Astrocyte of the spinal cord (primary cell): ENCODE measurements at regions not wholly inside any gene's neighbourhood (a gene's known extent, or its start where the extent isn't known, plus 50 kb on each side); places are given as distances from the start of the nearest gene placed in this dataset.

Experiments used
- DNase-seq: peaks from one replicate; pipeline ENCODE4 v3.0.0; 2011; ENCODE audit warnings: low read depth, low spot score
- H3K4me3 ChIP-seq: 2 replicates; pipeline ENCODE4 v1.5.1; 2011; ENCODE audit warnings: low read depth, mild to moderate bottlenecking, low read length, moderate library complexity
- CTCF ChIP-seq: IDR thresholded peaks from 2 replicates; pipeline ENCODE4 v1.5.1; 2012; ENCODE audit warnings: low read depth, mild to moderate bottlenecking, low read length, inconsistent platforms
- in situ Hi-C: cut with HindIII; loops from 2 replicates; pipeline ENCODE4 v1.10.0; 2017; ENCODE audit warnings: low sequenced_read_pairs

DNA sequence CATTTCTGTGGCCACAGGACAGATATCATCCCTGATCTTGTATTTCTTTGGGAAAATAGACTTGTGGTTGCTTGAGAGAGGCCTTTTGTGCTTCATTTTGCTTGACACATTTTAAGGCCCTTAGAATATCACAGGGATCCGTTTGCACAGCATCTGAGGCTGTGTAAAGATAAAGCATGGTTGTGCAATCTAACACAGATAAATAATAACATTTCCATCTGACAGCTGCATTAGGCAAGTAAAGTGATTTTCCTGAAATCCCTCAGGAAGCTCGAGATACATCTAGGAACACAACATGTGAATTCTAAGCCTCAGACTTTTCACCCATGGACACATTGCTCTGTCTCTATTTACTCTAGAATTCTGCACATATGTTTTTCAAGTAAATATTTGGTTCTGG lies 212.8 kb upstream of the ADAMTSL1 start:
- DNase-seq = no peak
- no peak for TF ChIP-seq CTCF

DNA sequence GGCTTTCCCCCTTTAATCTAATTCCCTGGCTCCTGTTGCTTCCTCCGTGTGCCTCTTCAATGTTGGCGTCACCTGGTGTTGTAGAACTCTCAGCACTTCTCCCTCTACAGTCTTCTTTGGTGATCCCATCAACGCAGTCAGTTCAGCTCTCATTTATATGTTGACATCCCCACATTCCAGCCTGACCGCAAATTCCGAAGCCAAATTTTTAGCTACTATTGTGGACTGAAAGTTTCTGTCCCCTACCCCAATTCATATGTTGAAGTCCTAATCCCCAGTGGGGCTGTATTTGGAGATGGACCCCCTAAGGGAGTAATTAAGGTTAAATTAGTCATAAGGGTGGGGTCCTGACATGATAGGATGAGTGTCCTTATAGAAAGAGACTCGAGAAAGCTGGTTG lies 210.6 kb upstream of the ADAMTSL1 start:
- DNase-seq = no peak
- H3K4me3 ChIP-seq = no peak overlapping the region
- no peak for TF ChIP-seq CTCF
- in situ Hi-C loops = loop anchor here (25.0 kb wide), 1 partner anchor 199 kb away; the partner anchor contains the start of gene ADAMTSL1

More for the DNA sequence above, 212.8 kb upstream of the ADAMTSL1 start:
- H3K4me3 ChIP-seq = no peak overlapping the region
- in situ Hi-C loops = loop anchor here (25.0 kb wide), 1 partner anchor 201 kb away; the partner anchor contains the start of gene ADAMTSL1

DNA sequence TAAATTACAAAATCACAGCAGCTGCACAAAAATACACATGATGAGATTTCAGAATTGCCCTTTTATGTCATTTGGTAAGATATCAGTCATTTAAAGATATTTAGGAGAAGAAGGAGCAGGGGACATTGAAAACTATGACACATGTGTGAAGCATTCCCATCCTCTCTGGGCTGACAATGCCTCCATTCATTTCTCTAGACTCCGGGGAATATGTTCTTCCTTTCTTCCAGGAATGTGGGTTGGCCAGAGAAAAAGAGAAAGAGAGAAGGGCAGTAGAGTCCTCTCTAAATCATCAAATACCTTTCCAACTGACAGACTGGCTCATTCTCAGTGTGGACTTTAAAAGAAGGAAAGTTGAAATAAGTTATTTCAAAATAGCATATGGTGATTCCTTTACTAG lies 205.6 kb upstream of the ADAMTSL1 start:
- no peak for TF ChIP-seq CTCF
- in situ Hi-C loops = loop anchor here (25.0 kb wide), 1 partner anchor 194 kb away; the partner anchor contains the start of gene ADAMTSL1
- no peak overlapping the region for H3K4me3 ChIP-seq
- peak; percentile 80 for DNase-seq

DNA sequence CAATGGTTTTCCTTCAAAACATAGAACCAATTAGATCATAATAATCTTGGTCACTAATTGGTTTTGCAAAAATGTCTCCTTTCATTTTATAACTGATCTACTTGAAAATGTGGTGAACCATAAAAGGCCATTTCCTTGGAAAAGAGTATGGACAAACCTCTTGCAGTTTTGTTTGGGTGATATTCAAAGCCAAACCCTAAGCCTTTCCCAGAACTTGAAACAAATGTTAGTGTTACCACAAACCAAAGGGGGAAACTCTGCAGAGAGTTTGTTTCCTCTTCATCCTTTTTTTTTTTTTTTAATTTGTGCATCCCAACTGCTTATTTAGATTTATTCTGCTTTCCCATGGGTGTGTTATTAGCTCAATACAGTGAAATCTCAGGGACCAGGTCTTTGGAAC lies 204.4 kb upstream of the ADAMTSL1 start:
- in situ Hi-C loops = loop anchor here (25.0 kb wide), 1 partner anchor 193 kb away; the partner anchor contains the start of gene ADAMTSL1
- no peak for TF ChIP-seq CTCF

DNA sequence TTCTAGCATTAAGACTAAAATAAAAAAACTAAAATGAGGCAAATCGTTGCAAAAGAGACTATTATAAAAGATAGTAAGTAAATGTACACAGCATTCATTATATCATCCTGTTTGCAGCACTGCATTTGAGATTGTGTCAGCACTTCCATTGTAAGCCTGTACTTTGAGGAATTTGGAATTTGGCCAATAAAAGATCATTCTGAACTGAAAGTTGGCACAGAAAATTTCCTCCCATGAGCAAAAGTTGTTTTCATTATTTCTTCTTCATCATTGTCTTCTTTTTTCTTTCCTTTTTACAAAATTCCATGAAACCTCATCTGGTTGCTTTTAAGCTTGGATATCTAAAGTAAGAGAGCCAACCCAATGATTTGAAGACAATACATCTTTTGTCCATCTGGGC lies 199.3 kb upstream of the ADAMTSL1 start:
- in situ Hi-C loops = loop anchor here (25.0 kb wide), 1 partner anchor 188 kb away; the partner anchor contains the start of gene ADAMTSL1
- peak; percentile 57 for DNase-seq
- no peak for TF ChIP-seq CTCF
- no peak overlapping the region for H3K4me3 ChIP-seq

More for the DNA sequence above, 204.4 kb upstream of the ADAMTSL1 start:
- H3K4me3 ChIP-seq = no peak overlapping the region
- peak; percentile 70 for DNase-seq

DNA sequence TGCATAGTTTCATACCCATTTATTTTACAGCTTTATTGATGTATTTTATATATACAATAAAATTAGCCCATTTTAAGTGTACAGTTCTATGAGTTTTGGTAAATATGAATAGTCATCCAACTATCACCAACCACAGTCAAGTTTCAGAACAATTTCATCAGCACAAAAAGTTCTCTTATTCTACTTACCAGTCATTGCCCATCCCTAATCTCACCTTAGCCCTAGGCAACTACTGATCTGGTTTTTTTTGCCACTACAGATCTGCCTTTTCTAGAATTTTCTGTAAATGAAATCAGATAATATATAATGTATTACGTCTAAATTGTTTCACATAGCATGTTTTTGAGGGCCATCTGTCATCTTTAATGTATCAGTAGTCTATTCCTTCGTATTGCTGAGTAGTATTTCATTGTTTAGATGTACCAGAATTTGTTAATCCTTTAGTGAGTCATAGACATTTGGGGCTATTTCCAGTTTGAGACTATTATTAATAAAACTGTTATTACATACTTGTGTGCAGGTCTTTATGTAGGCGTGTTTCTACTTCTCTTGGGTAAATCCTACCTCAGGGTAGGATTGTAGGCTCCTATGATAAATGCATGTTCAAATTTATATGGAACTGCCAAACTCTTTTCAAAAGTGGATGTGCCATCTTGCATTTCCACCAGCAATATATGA lies 198.5 kb upstream of the ADAMTSL1 start:
- no peak overlapping the region for H3K4me3 ChIP-seq
- in situ Hi-C loops = no loop called here
- no peak for DNase-seq
- no peak for TF ChIP-seq CTCF
